ENCODE measurements at regions not wholly inside any gene's neighbourhood (a gene's known extent, or its start where the extent isn't known, plus 50 kb on each side); places are given as distances from the start of the nearest gene placed in this dataset.

- TF ChIP-seq ZSCAN4 (tag by site-specific recombination; IDR thresholded peaks at IDR 0.05), result no peak
- no peak for TF ChIP-seq ZBTB8A (tag by site-specific recombination; IDR thresholded peaks at IDR 0.05)
- no peak for TF ChIP-seq YY1 (tag by site-specific recombination; IDR thresholded peaks at IDR 0.05)
These were observed 332.0 kb upstream of the CHAC2 start for GRCh38 chr2:53435610-53436009.
